Glutamatergic neuron (in vitro differentiated cells): ENCODE measurements at regions not wholly inside any gene's neighbourhood (a gene's known extent, or its start where the extent isn't known, plus 50 kb on each side); places are given as distances from the start of the nearest gene placed in this dataset.

Source experiments
- DNase-seq: peaks from one replicate; pipeline ENCODE4 v3.0.0; 2022
- H3K27ac Mint-ChIP-seq: one replicate; pipeline ENCODE4 v1.8.0; 2020; ENCODE audit warnings: mild to moderate bottlenecking, mixed read lengths, inconsistent platforms; ENCODE audit not compliant: unreplicated experiment
- H3K27me3 Mint-ChIP-seq: one replicate; pipeline ENCODE4 v1.8.0; 2020; ENCODE audit warnings: mild to moderate bottlenecking, moderate library complexity, mixed read lengths, inconsistent platforms; ENCODE audit not compliant: unreplicated experiment
- H3K36me3 Mint-ChIP-seq: one replicate; pipeline ENCODE4 v1.8.0; 2020; ENCODE audit warnings: mild to moderate bottlenecking, mixed read lengths, inconsistent platforms; ENCODE audit not compliant: unreplicated experiment
- H3K4me1 Mint-ChIP-seq: one replicate; pipeline ENCODE4 v1.8.0; 2020; ENCODE audit warnings: mild to moderate bottlenecking, low read depth, mixed read lengths, inconsistent platforms; ENCODE audit not compliant: unreplicated experiment
- H3K4me3 Mint-ChIP-seq: one replicate; pipeline ENCODE4 v1.8.0; 2020; ENCODE audit warnings: mild to moderate bottlenecking, mixed read lengths, inconsistent platforms; ENCODE audit not compliant: unreplicated experiment
- H3K9me3 Mint-ChIP-seq: one replicate; pipeline ENCODE4 v1.8.0; 2020; ENCODE audit warnings: mild to moderate bottlenecking, moderate library complexity, mixed read lengths, inconsistent platforms; ENCODE audit not compliant: unreplicated experiment
- TF ChIP-seq, protein P1 (sequence below): fragments of 200-600 bp; sonication (generic); IDR thresholded peaks from one replicate; pipeline ENCODE4 v1.5.0; 2021; ENCODE audit not compliant: partially characterized antibody, unreplicated experiment

GRCh38 chr7:98686466-98687080 is 69.5 kb downstream of the NPTX2 start:
- Mint-ChIP-seq H3K9me3 (peaks cover 8% of the 10 kb centered on the region), H3K36me3 (peaks cover 32% of the 10 kb centered on the region), H3K4me1 (peaks cover 6% of the 10 kb centered on the region), H3K27me3 (peaks cover 10% of the 10 kb centered on the region), H3K4me3 (no peak overlapping the region), H3K27ac (no peak overlapping the region)
- DNase-seq, result no peak
- TF ChIP-seq, protein P1, sequence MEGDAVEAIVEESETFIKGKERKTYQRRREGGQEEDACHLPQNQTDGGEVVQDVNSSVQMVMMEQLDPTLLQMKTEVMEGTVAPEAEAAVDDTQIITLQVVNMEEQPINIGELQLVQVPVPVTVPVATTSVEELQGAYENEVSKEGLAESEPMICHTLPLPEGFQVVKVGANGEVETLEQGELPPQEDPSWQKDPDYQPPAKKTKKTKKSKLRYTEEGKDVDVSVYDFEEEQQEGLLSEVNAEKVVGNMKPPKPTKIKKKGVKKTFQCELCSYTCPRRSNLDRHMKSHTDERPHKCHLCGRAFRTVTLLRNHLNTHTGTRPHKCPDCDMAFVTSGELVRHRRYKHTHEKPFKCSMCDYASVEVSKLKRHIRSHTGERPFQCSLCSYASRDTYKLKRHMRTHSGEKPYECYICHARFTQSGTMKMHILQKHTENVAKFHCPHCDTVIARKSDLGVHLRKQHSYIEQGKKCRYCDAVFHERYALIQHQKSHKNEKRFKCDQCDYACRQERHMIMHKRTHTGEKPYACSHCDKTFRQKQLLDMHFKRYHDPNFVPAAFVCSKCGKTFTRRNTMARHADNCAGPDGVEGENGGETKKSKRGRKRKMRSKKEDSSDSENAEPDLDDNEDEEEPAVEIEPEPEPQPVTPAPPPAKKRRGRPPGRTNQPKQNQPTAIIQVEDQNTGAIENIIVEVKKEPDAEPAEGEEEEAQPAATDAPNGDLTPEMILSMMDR, result no peak

- TF ChIP-seq, protein P1, result no peak
- Mint-ChIP-seq H3K4me1 (no peaks in the 10 kb centered on the region), H3K36me3 (peaks cover 36% of the 10 kb centered on the region), H3K27ac (no peak overlapping the region), H3K9me3 (peaks cover 10% of the 10 kb centered on the region), H3K4me3 (no peak overlapping the region), H3K27me3 (peaks cover 11% of the 10 kb centered on the region)
- no peak for DNase-seq
These were observed 70.1 kb downstream of the NPTX2 start for GRCh38 chr7:98687111-98687751.

DNA sequence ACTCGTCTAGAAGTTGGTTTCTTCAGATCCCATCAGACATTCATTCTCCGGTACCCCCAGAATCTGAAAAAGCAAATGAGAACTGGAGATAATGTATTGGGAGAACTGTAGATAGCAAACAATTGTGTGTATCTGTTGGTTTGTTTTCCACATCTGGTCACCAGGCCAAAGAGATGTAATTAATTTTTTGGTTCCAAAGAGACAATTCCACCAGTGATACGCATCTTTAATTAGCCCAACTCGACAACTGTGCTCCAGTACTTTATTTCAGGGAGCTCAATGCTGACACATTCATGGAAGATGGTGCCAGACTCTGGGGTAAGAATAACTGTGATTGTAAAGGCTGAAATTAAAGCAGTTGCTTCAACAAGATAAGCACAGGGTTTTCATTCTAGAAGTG is 74.5 kb downstream of the NPTX2 start:
- Mint-ChIP-seq H3K4me3 (no peak overlapping the region), H3K27ac (no peak overlapping the region), H3K4me1 (no peaks in the 10 kb centered on the region), H3K9me3 (peaks cover 14% of the 10 kb centered on the region), H3K36me3 (peaks cover 40% of the 10 kb centered on the region), H3K27me3 (peaks cover 5% of the 10 kb centered on the region)
- TF ChIP-seq, protein P1, result no peak
- DNase-seq, result no peak

DNA sequence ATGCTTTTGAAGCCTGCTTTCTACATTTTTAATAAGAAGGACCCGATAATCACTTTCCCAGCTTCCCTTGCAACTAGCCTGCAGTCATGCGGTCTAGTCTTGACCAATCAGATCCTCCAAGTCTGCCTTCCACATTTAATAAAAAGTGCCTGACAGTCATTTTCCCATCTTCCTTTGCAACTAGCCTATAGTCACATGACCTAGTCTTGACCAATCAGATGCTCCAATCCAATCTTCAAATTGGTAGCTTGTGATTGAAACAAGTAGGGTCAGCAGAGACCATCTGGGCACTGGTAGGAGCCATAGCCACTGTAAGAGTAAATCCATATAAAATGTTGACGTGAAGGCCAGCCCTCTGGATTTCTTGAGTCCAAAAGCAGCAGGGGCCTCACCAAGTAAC is 80.0 kb downstream of the NPTX2 start:
- H3K4me1 Mint-ChIP-seq, result peaks cover 2% of the 10 kb centered on the region
- TF ChIP-seq, protein P1, result no peak
- no peak for DNase-seq
- peaks cover 12% of the 10 kb centered on the region for H3K9me3 Mint-ChIP-seq
- no peak overlapping the region for H3K27ac Mint-ChIP-seq
- peaks cover 4% of the 10 kb centered on the region for H3K27me3 Mint-ChIP-seq
- H3K4me3 Mint-ChIP-seq, result no peak overlapping the region
- peaks cover 14% of the 10 kb centered on the region for H3K36me3 Mint-ChIP-seq

GRCh38 chr7:98697485-98698240 is 80.6 kb downstream of the NPTX2 start:
- Mint-ChIP-seq H3K4me1 (peaks cover 2% of the 10 kb centered on the region), H3K27me3 (peaks cover 4% of the 10 kb centered on the region), H3K9me3 (peaks cover 12% of the 10 kb centered on the region), H3K4me3 (no peak overlapping the region), H3K27ac (no peak overlapping the region), H3K36me3 (peaks cover 14% of the 10 kb centered on the region)
- TF ChIP-seq, protein P1, result no peak
- DNase-seq, result no peak
